ENCODE measurements at regions not wholly inside any gene's neighbourhood (a gene's known extent, or its start where the extent isn't known, plus 50 kb on each side); places are given as distances from the start of the nearest gene placed in this dataset.

GRCh38 chr16:86969716-86970115 lies 347.5 kb downstream of the C16orf95 start:
- H3K4me1 ChIP-seq (ENCODE audit: control insufficient read depth in 4 of 4, insufficient read depth in 4 of 4, low read length in 3 of 4) = no peaks in the 10 kb centered on the region
- H3K9ac ChIP-seq (ENCODE audit: low read depth in 1 of 2, low read length in 2 of 2) = no peak overlapping the region
- TF ChIP-seq FOXA2 (IDR thresholded peaks at IDR 0.05) = no peak
- no peak for TF ChIP-seq EGR1 (IDR thresholded peaks at IDR 0.05; ENCODE audit: low read depth in 2 of 2)
- no peak for TF ChIP-seq ATF3 (IDR thresholded peaks at IDR 0.05)
- no peak for TF ChIP-seq HNF4G (IDR thresholded peaks at IDR 0.05)
- TF ChIP-seq SP1 (IDR thresholded peaks at IDR 0.05) = no peak
- TF ChIP-seq YY1 (IDR thresholded peaks at IDR 0.05) = no peak
- H3K27ac ChIP-seq (ENCODE audit: low read depth in 1 of 2, low read length in 2 of 2) = no peak overlapping the region
- no peaks in the 10 kb centered on the region for H3K36me3 ChIP-seq (ENCODE audit: control insufficient read depth in 4 of 4, insufficient read depth in 3 of 4, low read depth in 1 of 4, low read length in 3 of 4)
- peaks cover 0 to 4% (median 0%) of the 10 kb centered on the region in 4 donors for H3K27me3 ChIP-seq (ENCODE audit: control insufficient read depth in 4 of 4, insufficient read depth in 4 of 4, low read length in 3 of 4)
- no peak for DNase-seq (ENCODE audit: low spot score)
- H3K9me3 ChIP-seq (ENCODE audit: control insufficient read depth in 4 of 4, low read length in 3 of 4) = peaks cover 0 to 3% (median 0%) of the 10 kb centered on the region in 4 donors
- no peak overlapping the region for H3K4me3 ChIP-seq (ENCODE audit: low read depth in 1 of 3, low read length in 3 of 3)
- 86% methylated on average over 3 of the region's 3 CpGs for WGBS

GRCh38 chr16:86970279-86970678 lies 346.9 kb downstream of the C16orf95 start:
- WGBS = 82% methylated on average over 6 of the region's 6 CpGs
- Histone ChIP-seq H3K27ac (ENCODE audit: low read depth in 1 of 2, low read length in 2 of 2) (no peak overlapping the region), H3K4me3 (ENCODE audit: low read depth in 1 of 3, low read length in 3 of 3) (no peak overlapping the region), H3K4me1 (ENCODE audit: control insufficient read depth in 4 of 4, insufficient read depth in 4 of 4, low read length in 3 of 4) (no peaks in the 10 kb centered on the region), H3K9ac (ENCODE audit: low read depth in 1 of 2, low read length in 2 of 2) (no peak overlapping the region), H3K27me3 (ENCODE audit: control insufficient read depth in 4 of 4, insufficient read depth in 4 of 4, low read length in 3 of 4) (peaks cover 0 to 4% (median 0%) of the 10 kb centered on the region in 4 donors), H3K36me3 (ENCODE audit: control insufficient read depth in 4 of 4, insufficient read depth in 3 of 4, low read depth in 1 of 4, low read length in 3 of 4) (no peaks in the 10 kb centered on the region), H3K9me3 (ENCODE audit: control insufficient read depth in 4 of 4, low read length in 3 of 4) (peaks cover 0 to 3% (median 0%) of the 10 kb centered on the region in 4 donors)
- DNase-seq (ENCODE audit: low spot score) = no peak
- TF ChIP-seq TAF1 (conservative IDR thresholded peaks at IDR 0.05) (no peak), REST (IDR thresholded peaks at IDR 0.05) (no peak), CTCF (IDR thresholded peaks at IDR 0.05; ENCODE audit: low read depth, low read length, missing input control) (no peak), JUND (IDR thresholded peaks at IDR 0.05) (no peak), SP1 (IDR thresholded peaks at IDR 0.05) (no peak), YY1 (IDR thresholded peaks at IDR 0.05) (no peak), ZBTB33 (IDR thresholded peaks at IDR 0.05) (no peak), EGR1 (IDR thresholded peaks at IDR 0.05; ENCODE audit: low read depth in 2 of 2) (no peak), HNF4A (conservative IDR thresholded peaks at IDR 0.05) (no peak), HNF4G (IDR thresholded peaks at IDR 0.05) (no peak), ATF3 (IDR thresholded peaks at IDR 0.05) (no peak), GABPA (IDR thresholded peaks at IDR 0.05 in 1 of 2, conservative IDR thresholded peaks at IDR 0.05 in 1 of 2) (no peak), RAD21 (IDR thresholded peaks at IDR 0.05) (no peak), FOXA2 (IDR thresholded peaks at IDR 0.05) (no peak), MAX (IDR thresholded peaks at IDR 0.05) (no peak), FOXA1 (IDR thresholded peaks at IDR 0.05) (no peak), RXRA (IDR thresholded peaks at IDR 0.05) (no peak), NR2F2 (IDR thresholded peaks at IDR 0.05) (no peak)

Data from liver (tissue), 8 donors.